Keratinocyte (primary cell): ENCODE measurements at regions not wholly inside any gene's neighbourhood (a gene's known extent, or its start where the extent isn't known, plus 50 kb on each side); places are given as distances from the start of the nearest gene placed in this dataset.

Experiments used
- DNase-seq: peaks from one replicate; pipeline ENCODE4 v3.0.0-alpha.2; 2011; ENCODE audit warnings: low read depth, missing footprints, low spot score
- FAIRE-seq: peaks from 2 replicates; lab custom pipeline; 2011; peaks lifted over from hg19 to GRCh38; lab: Jason Lieb, UNC
- H2AFZ ChIP-seq: 2 replicates; pipeline ENCODE4 v1.6.0; 2012; ENCODE audit warnings: low read length, control low read depth, inconsistent platforms; ENCODE audit not compliant: control insufficient read depth
- H3K27ac ChIP-seq: 2 replicates; pipeline ENCODE4 v1.5.1; 2011; ENCODE audit warnings: low read length; ENCODE audit not compliant: control insufficient read depth, insufficient read depth
- H3K27me3 ChIP-seq: 3 replicates; pipeline ENCODE4 v1.6.0; 2011; ENCODE audit warnings: low read length; ENCODE audit not compliant: control insufficient read depth, insufficient read depth; ENCODE audit errors: extremely low read depth
- H3K36me3 ChIP-seq, 2 experiments: 2 replicates in 1 of 2; 3 replicates in 1 of 2; pipeline ENCODE4 v1.5.1; 2011; ENCODE audit warnings: low read length in 2 of 2, mild to moderate bottlenecking in 1 of 2; ENCODE audit not compliant: control insufficient read depth in 2 of 2, insufficient read depth in 2 of 2; ENCODE audit errors: extremely low read depth in 1 of 2
- H3K4me1 ChIP-seq: 3 replicates; pipeline ENCODE4 v1.5.1; 2011; ENCODE audit warnings: low read length; ENCODE audit not compliant: control insufficient read depth, insufficient read depth; ENCODE audit errors: extremely low read depth
- H3K4me2 ChIP-seq: 3 replicates; pipeline ENCODE4 v1.6.0; 2011; ENCODE audit warnings: low read depth, low read length; ENCODE audit not compliant: control insufficient read depth, insufficient read depth; ENCODE audit errors: extremely low read depth
- H3K4me3 ChIP-seq, 3 experiments: fragments of 200-600 bp in 1 of 3; sonication (generic) in 1 of 3; 2 replicates in 2 of 3; 3 replicates in 1 of 3; pipeline ENCODE4 v1.5.1; 2011 to 2016; ENCODE audit warnings: low read length in 3 of 3, mild to moderate bottlenecking in 3 of 3, control low read depth in 2 of 3, inconsistent platforms in 1 of 3, low read depth in 1 of 3, mixed read lengths in 1 of 3, mixed run types in 1 of 3, moderate library complexity in 1 of 3; ENCODE audit not compliant: control insufficient read depth in 2 of 3, insufficient read depth in 2 of 3; ENCODE audit errors: extremely low read depth in 1 of 3
- H3K79me2 ChIP-seq: 2 replicates; pipeline ENCODE4 v1.6.0; 2012; ENCODE audit warnings: low read length; ENCODE audit not compliant: control insufficient read depth, insufficient read depth
- H3K9ac ChIP-seq: 3 replicates; pipeline ENCODE4 v1.6.0; 2011; ENCODE audit warnings: low read length; ENCODE audit not compliant: control insufficient read depth, insufficient read depth; ENCODE audit errors: extremely low read depth
- H3K9me1 ChIP-seq: 3 replicates; pipeline ENCODE4 v1.6.0; 2011; ENCODE audit warnings: low read length; ENCODE audit not compliant: control insufficient read depth, insufficient read depth; ENCODE audit errors: extremely low read depth
- H3K9me3 ChIP-seq: 2 replicates; pipeline ENCODE4 v1.5.1; 2012; ENCODE audit warnings: low read depth, low read length; ENCODE audit not compliant: control insufficient read depth
- H4K20me1 ChIP-seq: 3 replicates; pipeline ENCODE4 v1.6.0; 2011; ENCODE audit warnings: low read length; ENCODE audit not compliant: control insufficient read depth, insufficient read depth; ENCODE audit errors: extremely low read depth
- CTCF ChIP-seq, 3 experiments: IDR thresholded peaks in 1 of 3; conservative IDR thresholded peaks in 1 of 3; optimal IDR thresholded peaks in 1 of 3; 2 replicates in 2 of 3; 3 replicates in 1 of 3; pipeline versions ENCODE3 to v1.5.1; 2011; ENCODE audit warnings: low read length in 3 of 3, mild to moderate bottlenecking in 3 of 3, moderate library complexity in 2 of 3, control low read depth in 1 of 3, inconsistent platforms in 1 of 3; ENCODE audit not compliant: insufficient read depth in 2 of 3; ENCODE audit errors: extremely low read depth in 1 of 3
- EZH2 ChIP-seq: IDR thresholded peaks from one replicate; pipeline ENCODE4 v1.6.1; 2012; ENCODE audit warnings: inconsistent platforms, mild to moderate bottlenecking, low read length, moderate library complexity
- dilution Hi-C: fragments of 300-500 bp; cut with MboI; formaldehyde crosslinking; loops from one replicate; pipeline ENCODE4 v1.7.0; 2020; ENCODE audit warnings: low sequenced_read_pairs; ENCODE audit not compliant: extremely low pct_ligation_motif_present

GRCh38 chr16:51237207-51237606, 86.1 kb upstream of the SALL1 start:
- DNase-seq (no peak), FAIRE-seq (no peak)
- H3K4me1 ChIP-seq: no peaks in the 10 kb centered on the region
- no peak overlapping the region for H3K27ac ChIP-seq
- no peaks in the 10 kb centered on the region for H3K36me3 ChIP-seq
- H3K27me3 ChIP-seq: no peaks in the 10 kb centered on the region
- no peak overlapping the region for H3K9ac ChIP-seq
- H3K79me2 ChIP-seq: no peaks in the 10 kb centered on the region
- dilution Hi-C loops: no loop called here
- no peaks in the 10 kb centered on the region for H4K20me1 ChIP-seq
- no peak overlapping the region for H2AFZ ChIP-seq
- H3K9me1 ChIP-seq: no peaks in the 10 kb centered on the region
- H3K4me3 ChIP-seq: no peak overlapping the region
- no peak overlapping the region for H3K4me2 ChIP-seq
- H3K9me3 ChIP-seq: peaks cover 2% of the 10 kb centered on the region
- TF ChIP-seq EZH2 (no peak), CTCF (optimal IDR thresholded peaks at IDR 0.05 in 1 of 3, IDR thresholded peaks at IDR 0.05 in 1 of 3, conservative IDR thresholded peaks at IDR 0.05 in 1 of 3; ENCODE audit: extremely low read depth in 1 of 3, insufficient read depth in 2 of 3, low read length in 3 of 3) (no peak)

GRCh38 chr16:51236583-51236982, 85.5 kb upstream of the SALL1 start:
- FAIRE-seq (no peak), DNase-seq (no peak)
- Histone ChIP-seq H3K9ac (no peak overlapping the region), H3K4me1 (no peaks in the 10 kb centered on the region), H3K27ac (no peak overlapping the region), H3K4me3 (no peak overlapping the region), H3K27me3 (no peaks in the 10 kb centered on the region), H3K9me1 (no peaks in the 10 kb centered on the region), H3K36me3 (no peaks in the 10 kb centered on the region), H3K79me2 (no peaks in the 10 kb centered on the region), H2AFZ (no peak overlapping the region), H3K4me2 (no peak overlapping the region), H3K9me3 (peaks cover 2% of the 10 kb centered on the region), H4K20me1 (no peaks in the 10 kb centered on the region)
- dilution Hi-C loops: no loop called here
- TF ChIP-seq CTCF (optimal IDR thresholded peaks at IDR 0.05 in 1 of 3, IDR thresholded peaks at IDR 0.05 in 1 of 3, conservative IDR thresholded peaks at IDR 0.05 in 1 of 3; ENCODE audit: extremely low read depth in 1 of 3, insufficient read depth in 2 of 3, low read length in 3 of 3): no peak
- no peak for TF ChIP-seq EZH2
